ENCODE measurements at regions not wholly inside any gene's neighbourhood (a gene's known extent, or its start where the extent isn't known, plus 50 kb on each side); places are given as distances from the start of the nearest gene placed in this dataset.

DNA sequence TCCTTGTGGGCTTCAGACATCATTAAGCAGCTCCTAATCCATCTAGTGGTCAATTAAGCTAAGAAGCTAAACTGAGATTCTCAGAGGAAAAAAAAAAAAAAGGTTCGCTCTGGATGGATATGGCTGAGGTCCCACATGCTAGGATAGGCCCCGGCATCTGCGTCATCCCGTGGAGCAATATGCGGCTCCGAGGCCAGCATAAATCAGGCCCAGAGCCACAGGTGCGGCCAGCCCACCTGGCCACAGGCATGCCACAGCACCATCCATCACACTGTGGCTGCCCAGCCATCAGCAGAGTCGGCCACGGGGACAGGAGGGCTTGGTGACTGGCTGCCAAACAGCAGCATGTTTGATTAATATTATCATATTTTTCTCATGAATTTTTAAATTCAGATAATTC is 106.9 kb upstream of the TIAM1 start:
- TF ChIP-seq POLR2AphosphoS5 (IDR thresholded peaks at IDR 0.05) (no peak), POLR2A (IDR thresholded peaks at IDR 0.05) (no peak), CTCF (IDR thresholded peaks at IDR 0.05) (no peak)
